ENCODE measurements at regions not wholly inside any gene's neighbourhood (a gene's known extent, or its start where the extent isn't known, plus 50 kb on each side); places are given as distances from the start of the nearest gene placed in this dataset.

GRCh38 chr3:95280711-95281352, 1218.0 kb downstream of the NSUN3 start:
- Mint-ChIP-seq H3K36me3 (ENCODE audit: low read depth) (no peaks in the 10 kb centered on the region), H3K27me3 (ENCODE audit: low read depth) (no peaks in the 10 kb centered on the region), H3K27ac (ENCODE audit: unreplicated experiment) (no peak overlapping the region), H3K4me3 (no peak overlapping the region), H3K4me1 (peaks cover 5% of the 10 kb centered on the region), H3K9me3 (no peaks in the 10 kb centered on the region)
- TF ChIP-seq CTCF (conservative IDR thresholded peaks at IDR 0.05), result no peak
- DNase-seq (ENCODE audit: low read depth, low spot score), result no peak

- H3K4me3 Mint-ChIP-seq, result no peak overlapping the region
- no peaks in the 10 kb centered on the region for H3K36me3 Mint-ChIP-seq (ENCODE audit: low read depth)
- no peaks in the 10 kb centered on the region for H3K4me1 Mint-ChIP-seq
- peaks cover 13% of the 10 kb centered on the region for H3K9me3 Mint-ChIP-seq
- no peak for TF ChIP-seq CTCF (conservative IDR thresholded peaks at IDR 0.05)
- H3K27ac Mint-ChIP-seq (ENCODE audit: unreplicated experiment), result no peak overlapping the region
- no peaks in the 10 kb centered on the region for H3K27me3 Mint-ChIP-seq (ENCODE audit: low read depth)
- DNase-seq (ENCODE audit: low read depth, low spot score), result no peak
These were observed 1226.4 kb downstream of the NSUN3 start for GRCh38 chr3:95289295-95289694.

GRCh38 chr3:95297581-95297980, 1234.7 kb downstream of the NSUN3 start:
- Mint-ChIP-seq H3K4me1 (no peaks in the 10 kb centered on the region), H3K27ac (ENCODE audit: unreplicated experiment) (no peak overlapping the region), H3K27me3 (ENCODE audit: low read depth) (no peaks in the 10 kb centered on the region), H3K36me3 (ENCODE audit: low read depth) (no peaks in the 10 kb centered on the region), H3K9me3 (peaks cover under 1% of the 10 kb centered on the region), H3K4me3 (no peak overlapping the region)
- no peak for DNase-seq (ENCODE audit: low read depth, low spot score)
- no peak for TF ChIP-seq CTCF (conservative IDR thresholded peaks at IDR 0.05)

- no peak for DNase-seq (ENCODE audit: low read depth, low spot score)
- Mint-ChIP-seq H3K27ac (ENCODE audit: unreplicated experiment) (no peak overlapping the region), H3K27me3 (ENCODE audit: low read depth) (no peaks in the 10 kb centered on the region), H3K4me1 (no peaks in the 10 kb centered on the region), H3K4me3 (no peak overlapping the region), H3K36me3 (ENCODE audit: low read depth) (no peaks in the 10 kb centered on the region), H3K9me3 (no peaks in the 10 kb centered on the region)
- no peak for TF ChIP-seq CTCF (conservative IDR thresholded peaks at IDR 0.05)
These were observed 1239.2 kb downstream of the NSUN3 start for GRCh38 chr3:95302044-95302443.

- no peak for TF ChIP-seq CTCF (conservative IDR thresholded peaks at IDR 0.05)
- Mint-ChIP-seq H3K27ac (ENCODE audit: unreplicated experiment) (no peak overlapping the region), H3K4me1 (no peaks in the 10 kb centered on the region)
These were observed 1247.7 kb downstream of the NSUN3 start for GRCh38 chr3:95310560-95310959.

More at GRCh38 chr3:95310560-95310959, 1247.7 kb downstream of the NSUN3 start:
- H3K36me3 Mint-ChIP-seq (ENCODE audit: low read depth), result peaks cover 4% of the 10 kb centered on the region
- H3K27me3 Mint-ChIP-seq (ENCODE audit: low read depth), result no peaks in the 10 kb centered on the region
- no peak overlapping the region for H3K4me3 Mint-ChIP-seq
- no peak for DNase-seq (ENCODE audit: low read depth, low spot score)
- H3K9me3 Mint-ChIP-seq, result peaks cover 4% of the 10 kb centered on the region

Data from neural crest cell (in vitro differentiated cells).